H1 (cell line): ENCODE measurements at regions not wholly inside any gene's neighbourhood (a gene's known extent, or its start where the extent isn't known, plus 50 kb on each side); places are given as distances from the start of the nearest gene placed in this dataset.

ENCODE experiments used
- CTCF ChIA-PET: fragments of 300-600 bp; sonication (Branson Sonifier 250); formaldehyde crosslinking; loops from one replicate; lab custom pipeline; 2021; ENCODE audit not compliant: partially characterized antibody; lab: Charles Lee
- POLR2A ChIA-PET: fragments of 300-600 bp; sonication (Branson Sonifier 250); formaldehyde crosslinking; loops from one replicate; lab custom pipeline; 2021; ENCODE audit warnings: inconsistent platforms; ENCODE audit not compliant: partially characterized antibody; lab: Charles Lee
- DNase-seq, 2 experiments: peaks; one replicate each; pipeline versions ENCODE4 v3.0.0 to v3.0.0-alpha.2; 2010 to 2022; ENCODE audit warnings: low spot score in 2 of 2, low read depth in 1 of 2, mixed read lengths in 1 of 2
- FAIRE-seq: peaks from 2 replicates; lab custom pipeline; 2011; peaks lifted over from hg19 to GRCh38; lab: Jason Lieb, UNC
- H2AFZ ChIP-seq: 2 replicates; pipeline ENCODE4 v1.8.1; 2012; ENCODE audit warnings: low read length, inconsistent platforms
- H2AK5ac ChIP-seq: 2 replicates; pipeline ENCODE4 v1.6.1; 2013; ENCODE audit warnings: low read depth, low read length
- H2BK120ac ChIP-seq: replicated peaks from 2 replicates; pipeline ENCODE3; 2013; ENCODE audit warnings: low read depth, low read length, inconsistent platforms
- H2BK12ac ChIP-seq: 2 replicates; pipeline ENCODE4 v1.6.1; 2013; ENCODE audit warnings: low read depth, low read length
- H2BK15ac ChIP-seq: 2 replicates; pipeline ENCODE4 v1.6.1; 2013; ENCODE audit warnings: low read length
- H2BK20ac ChIP-seq: 2 replicates; pipeline ENCODE4 v1.6.1; 2013; ENCODE audit warnings: low read length
- H2BK5ac ChIP-seq: 2 replicates; pipeline ENCODE4 v1.6.1; 2013; ENCODE audit warnings: low read depth, low read length
- H3K14ac ChIP-seq: 2 replicates; pipeline ENCODE4 v1.6.1; 2013; ENCODE audit warnings: inconsistent platforms; ENCODE audit not compliant: insufficient read length
- H3K18ac ChIP-seq: 2 replicates; pipeline ENCODE4 v1.6.1; 2013; ENCODE audit warnings: low read length; ENCODE audit errors: extremely low read depth
- H3K23ac ChIP-seq: 2 replicates; pipeline ENCODE4 v1.6.1; 2013; ENCODE audit warnings: inconsistent platforms; ENCODE audit not compliant: insufficient read length
- H3K23me2 ChIP-seq: 2 replicates; pipeline ENCODE4 v1.6.1; 2013; ENCODE audit warnings: low read depth, low read length
- H3K27ac ChIP-seq: 2 replicates; pipeline ENCODE4 v1.6.1; 2011; ENCODE audit warnings: low read depth, low read length, inconsistent platforms
- H3K27me3 ChIP-seq, 4 experiments: replicated peaks in 1 of 4; 1 replicate in 1 of 4; 2 replicates in 3 of 4; pipeline versions ENCODE4 v1.6.1 to v1.8.1; 2011 to 2013; ENCODE audit warnings: low read length in 3 of 4, mild to moderate bottlenecking in 3 of 4, inconsistent platforms in 2 of 4, mixed read lengths in 2 of 4, moderate library complexity in 1 of 4; ENCODE audit not compliant: control insufficient read depth in 3 of 4, insufficient read depth in 3 of 4; ENCODE audit errors: extremely low read depth in 1 of 4
- H3K36me3 ChIP-seq, 4 experiments: 2 replicates each; pipeline versions ENCODE4 v1.6.1 to v1.8.1; 2011 to 2013; ENCODE audit warnings: mild to moderate bottlenecking in 4 of 4, low read length in 3 of 4, moderate library complexity in 2 of 4, control low read depth in 1 of 4, inconsistent platforms in 1 of 4; ENCODE audit not compliant: insufficient read depth in 4 of 4, control insufficient read depth in 2 of 4
- H3K4ac ChIP-seq: replicated peaks from 2 replicates; pipeline ENCODE3; 2013; ENCODE audit warnings: low read length, low read depth, mixed read lengths, inconsistent platforms; ENCODE audit not compliant: insufficient read length
- H3K4me1 ChIP-seq, 4 experiments: replicated peaks in 1 of 4; 1 replicate in 1 of 4; 2 replicates in 3 of 4; pipeline versions ENCODE4 v1.6.1 to v1.8.1; 2011 to 2013; ENCODE audit warnings: low read length in 3 of 4, inconsistent platforms in 2 of 4, mixed read lengths in 1 of 4; ENCODE audit not compliant: insufficient read depth in 4 of 4, control insufficient read depth in 3 of 4
- H3K4me2 ChIP-seq, 2 experiments: 2 replicates each; pipeline versions ENCODE4 v1.6.1 to v1.8.1; 2011 to 2013; ENCODE audit warnings: low read depth in 2 of 2, low read length in 2 of 2, control low read depth in 1 of 2, inconsistent platforms in 1 of 2, mild to moderate bottlenecking in 1 of 2; ENCODE audit not compliant: insufficient read depth in 1 of 2
- H3K4me3 ChIP-seq, 4 experiments: fragments of 200-600, 300-600 bp in 1 of 4; sonication (generic), shearing (Covaris generic), sonication (Bioruptor Twin) in 1 of 4; 2 replicates each; pipeline versions ENCODE4 v1.5.1 to v1.8.1; 2011 to 2016; ENCODE audit warnings: low read length in 4 of 4, low read depth in 3 of 4, control low read depth in 2 of 4, inconsistent platforms in 2 of 4, mild to moderate bottlenecking in 2 of 4, mixed read lengths in 1 of 4, moderate library complexity in 1 of 4; ENCODE audit not compliant: insufficient read depth in 2 of 4; ENCODE audit errors: extremely low read depth in 1 of 4
- H3K56ac ChIP-seq: replicated peaks from 2 replicates; pipeline ENCODE3; 2013; ENCODE audit warnings: low read depth, mild to moderate bottlenecking, mixed read lengths, low read length, inconsistent platforms; ENCODE audit not compliant: insufficient read length
- H3K79me1 ChIP-seq: 2 replicates; pipeline ENCODE4 v1.6.1; 2013; ENCODE audit warnings: low read depth, low read length, control low read depth
- H3K79me2 ChIP-seq, 2 experiments: 2 replicates each; pipeline versions ENCODE4 v1.6.1 to v1.8.1; 2012 to 2013; ENCODE audit warnings: low read length in 2 of 2, mild to moderate bottlenecking in 2 of 2, inconsistent platforms in 1 of 2; ENCODE audit not compliant: insufficient read depth in 2 of 2, control insufficient read depth in 1 of 2
- H3K9ac ChIP-seq, 4 experiments: replicated peaks in 1 of 4; 1 replicate in 1 of 4; 2 replicates in 3 of 4; pipeline versions ENCODE4 v1.6.1 to v1.8.1; 2011 to 2013; ENCODE audit warnings: low read depth in 3 of 4, low read length in 3 of 4, control low read depth in 2 of 4, mild to moderate bottlenecking in 2 of 4, moderate library complexity in 2 of 4, inconsistent platforms in 1 of 4; ENCODE audit errors: extremely low read depth in 1 of 4
- H3K9me3 ChIP-seq, 2 experiments: 2 replicates each; pipeline versions ENCODE4 v1.6.1 to v1.8.1; 2012 to 2013; ENCODE audit warnings: mild to moderate bottlenecking in 2 of 2, moderate library complexity in 2 of 2, control low read depth in 1 of 2, inconsistent platforms in 1 of 2, low read depth in 1 of 2, low read length in 1 of 2, mixed read lengths in 1 of 2; ENCODE audit not compliant: insufficient read depth in 2 of 2
- H4K20me1 ChIP-seq, 2 experiments: replicated peaks in 1 of 2; 2 replicates each; pipeline versions ENCODE3 to v1.8.1; 2011 to 2013; ENCODE audit warnings: inconsistent platforms in 2 of 2, low read length in 2 of 2, mild to moderate bottlenecking in 1 of 2; ENCODE audit not compliant: insufficient read depth in 2 of 2, control insufficient read depth in 1 of 2
- H4K5ac ChIP-seq: 2 replicates; pipeline ENCODE4 v1.6.1; 2013; ENCODE audit warnings: low read length, low read depth, mixed read lengths, inconsistent platforms; ENCODE audit not compliant: insufficient read length
- H4K8ac ChIP-seq: 2 replicates; pipeline ENCODE4 v1.8.0; 2013; ENCODE audit warnings: mild to moderate bottlenecking, moderate library complexity, low read length, inconsistent platforms; ENCODE audit not compliant: insufficient read depth; ENCODE audit errors: extremely low read depth
- H4K91ac ChIP-seq: replicated peaks from 2 replicates; pipeline ENCODE3; 2013; ENCODE audit warnings: low read length, mixed read lengths, inconsistent platforms; ENCODE audit not compliant: insufficient read length
- SP2 ChIP-seq: IDR thresholded peaks from 2 replicates; pipeline ENCODE4 v1.6.1; 2012; ENCODE audit warnings: mild to moderate bottlenecking, low read length, inconsistent platforms
- WGBS, 2 experiments: shearing (Covaris generic) in 1 of 2; methylation state at CpG; one replicate each; pipeline versions ENCODE4 v1.1.6 to v1.1.7; 2013 to 2015; ENCODE audit warnings: low lambda C conversion rate in 2 of 2, mixed read lengths in 2 of 2, inconsistent platforms in 1 of 2, low coverage in 1 of 2, missing lambda C conversion rate in 1 of 2; ENCODE audit not compliant: insufficient replicate concordance in 2 of 2, insufficient coverage in 1 of 2, insufficient read length in 1 of 2; ENCODE audit errors: extremely low coverage in 1 of 2, missing lambda C conversion rate in 1 of 2; 5-methylcytosine and 5-hydroxymethylcytosine counted together
- TF ChIP-seq, protein P1 (sequence below): IDR thresholded peaks from 2 replicates; pipeline ENCODE4 v1.6.1; 2012; ENCODE audit warnings: inconsistent platforms
- TF ChIP-seq, protein P2 (sequence below): IDR thresholded peaks from 2 replicates; pipeline ENCODE4 v1.6.1; 2012; ENCODE audit warnings: low read length, inconsistent platforms

DNA sequence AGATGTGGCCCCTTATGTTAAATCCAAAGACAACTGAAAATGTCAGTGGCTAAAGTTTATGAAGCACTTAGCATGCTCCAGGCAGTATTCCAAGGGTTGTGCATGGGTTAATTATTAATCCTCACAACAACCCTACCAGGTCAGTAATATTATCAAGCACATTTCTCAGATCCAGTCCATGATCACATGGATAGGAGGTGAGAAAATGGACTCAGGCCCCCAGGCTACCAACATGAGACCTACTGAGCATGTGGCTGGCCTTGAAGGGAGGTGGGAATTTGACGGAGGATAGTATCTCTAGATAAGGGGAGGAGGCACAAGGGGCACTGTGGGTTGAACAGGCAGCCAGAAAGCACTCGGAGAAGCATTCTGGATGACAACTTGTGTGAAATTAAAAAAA is 412.0 kb downstream of the MEIS1 start:
- Histone ChIP-seq H3K9me3 (no peaks in the 10 kb centered on the region), H4K91ac (no peak overlapping the region), H2BK120ac (no peak overlapping the region), H3K23me2 (no peaks in the 10 kb centered on the region), H3K4me1 (peaks cover 0 to 2% (median 0%) of the 10 kb centered on the region in 4 experiments; a peak in 1 of 7 replicates), H3K4me3 (no peak overlapping the region), H3K4ac (no peak overlapping the region), H3K9ac (no peak overlapping the region), H3K36me3 (no peaks in the 10 kb centered on the region), H3K4me2 (no peak overlapping the region), H2BK15ac (no peak overlapping the region), H3K27me3 (no peaks in the 10 kb centered on the region), H3K23ac (no peak overlapping the region), H2BK20ac (no peak overlapping the region), H2BK5ac (no peak overlapping the region), H2BK12ac (no peak overlapping the region), H2AFZ (no peak overlapping the region), H3K18ac (no peak overlapping the region), H3K79me2 (no peaks in the 10 kb centered on the region), H4K8ac (no peak overlapping the region), H2AK5ac (no peak overlapping the region), H3K79me1 (no peaks in the 10 kb centered on the region), H3K27ac (no peak overlapping the region), H4K5ac (no peak overlapping the region), H4K20me1 (no peaks in the 10 kb centered on the region), H3K56ac (no peak overlapping the region), H3K14ac (no peak overlapping the region)
- no peak for DNase-seq
- TF ChIP-seq, protein P1, sequence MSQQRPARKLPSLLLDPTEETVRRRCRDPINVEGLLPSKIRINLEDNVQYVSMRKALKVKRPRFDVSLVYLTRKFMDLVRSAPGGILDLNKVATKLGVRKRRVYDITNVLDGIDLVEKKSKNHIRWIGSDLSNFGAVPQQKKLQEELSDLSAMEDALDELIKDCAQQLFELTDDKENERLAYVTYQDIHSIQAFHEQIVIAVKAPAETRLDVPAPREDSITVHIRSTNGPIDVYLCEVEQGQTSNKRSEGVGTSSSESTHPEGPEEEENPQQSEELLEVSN = no peak
- TF ChIP-seq, protein P2, sequence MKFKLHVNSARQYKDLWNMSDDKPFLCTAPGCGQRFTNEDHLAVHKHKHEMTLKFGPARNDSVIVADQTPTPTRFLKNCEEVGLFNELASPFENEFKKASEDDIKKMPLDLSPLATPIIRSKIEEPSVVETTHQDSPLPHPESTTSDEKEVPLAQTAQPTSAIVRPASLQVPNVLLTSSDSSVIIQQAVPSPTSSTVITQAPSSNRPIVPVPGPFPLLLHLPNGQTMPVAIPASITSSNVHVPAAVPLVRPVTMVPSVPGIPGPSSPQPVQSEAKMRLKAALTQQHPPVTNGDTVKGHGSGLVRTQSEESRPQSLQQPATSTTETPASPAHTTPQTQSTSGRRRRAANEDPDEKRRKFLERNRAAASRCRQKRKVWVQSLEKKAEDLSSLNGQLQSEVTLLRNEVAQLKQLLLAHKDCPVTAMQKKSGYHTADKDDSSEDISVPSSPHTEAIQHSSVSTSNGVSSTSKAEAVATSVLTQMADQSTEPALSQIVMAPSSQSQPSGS = no peak
- no peak for TF ChIP-seq SP2
- CTCF ChIA-PET = interaction anchor here (0.6 kb wide), 1 partner anchor 195 kb away, joined by 3 read pairs; no protein-coding TSS in a partner anchor
- FAIRE-seq = no peak
- POLR2A ChIA-PET = no interaction called here
- WGBS, 2 experiments = 69% methylated on average over 2 of the region's 2 CpGs; no CpG with 5 or more reads in 1 of the 2 experiments
